DOHH2 (cell line): ENCODE measurements at regions not wholly inside any gene's neighbourhood (a gene's known extent, or its start where the extent isn't known, plus 50 kb on each side); places are given as distances from the start of the nearest gene placed in this dataset.

Experiments used
- H3F3A ChIP-seq: fragments of 200-600 bp; sonication (generic), shearing (Covaris generic); 2 replicates; pipeline ENCODE4 v1.6.0; 2016; ENCODE audit warnings: antibody characterized with exemption, mild to moderate bottlenecking; ENCODE audit not compliant: control insufficient read depth, insufficient read depth
- H3K27ac ChIP-seq: fragments of 200-600 bp; sonication (generic); 2 replicates; pipeline ENCODE4 v1.5.1; 2014; ENCODE audit warnings: low read depth, mild to moderate bottlenecking, low read length, moderate library complexity
- H3K27me3 ChIP-seq: fragments of 200-600 bp; sonication (generic); 2 replicates; pipeline ENCODE4 v1.6.1; 2014; ENCODE audit warnings: mild to moderate bottlenecking, low read length, mixed read lengths; ENCODE audit not compliant: control insufficient read depth
- H3K36me3 ChIP-seq: fragments of 200-600 bp; sonication (generic); 2 replicates; pipeline ENCODE4 v1.6.1; 2014; ENCODE audit warnings: mild to moderate bottlenecking, low read length, moderate library complexity, mixed read lengths; ENCODE audit not compliant: control insufficient read depth
- H3K4me1 ChIP-seq: fragments of 200-600 bp; sonication (generic); 2 replicates; pipeline ENCODE4 v1.6.1; 2014; ENCODE audit warnings: mild to moderate bottlenecking, low read length, mixed read lengths; ENCODE audit not compliant: control insufficient read depth
- H3K4me2 ChIP-seq: fragments of 200-600 bp; sonication (generic); 2 replicates; pipeline ENCODE4 v1.6.0; 2014; ENCODE audit warnings: mild to moderate bottlenecking, low read length, moderate library complexity
- H3K4me3 ChIP-seq: fragments of 200-600 bp; sonication (generic); 2 replicates; pipeline ENCODE4 v1.5.1; 2014; ENCODE audit warnings: mild to moderate bottlenecking, low read length, mixed read lengths
- H3K79me2 ChIP-seq: fragments of 200-600 bp; sonication (generic); 2 replicates; pipeline ENCODE4 v1.6.1; 2014; ENCODE audit warnings: mild to moderate bottlenecking, low read length, mixed read lengths; ENCODE audit not compliant: control insufficient read depth
- H3K9me2 ChIP-seq: fragments of 200-600 bp; sonication (generic); replicated peaks from 2 replicates; pipeline ENCODE4 v1.6.1; 2014; ENCODE audit warnings: mild to moderate bottlenecking, low read length, mixed read lengths; ENCODE audit not compliant: control insufficient read depth
- H3K9me3 ChIP-seq: fragments of 200-600 bp; sonication (generic); 2 replicates; pipeline ENCODE4 v1.6.1; 2014; ENCODE audit warnings: antibody characterized with exemption, low read length, mixed read lengths; ENCODE audit not compliant: control insufficient read depth, insufficient read depth
- H4K20me1 ChIP-seq: fragments of 200-600 bp; sonication (generic); 2 replicates; pipeline ENCODE4 v1.6.0; 2014; ENCODE audit warnings: low read depth, mild to moderate bottlenecking, antibody characterized with exemption, low read length, moderate library complexity; ENCODE audit not compliant: control insufficient read depth, insufficient read depth
- EZH2phosphoT487 ChIP-seq: fragments of 200-600 bp; sonication (generic); IDR thresholded peaks from 2 replicates; pipeline ENCODE4 v1.6.1; 2017; ENCODE audit warnings: borderline replicate concordance, mild to moderate bottlenecking, antibody characterized with exemption, low read length, moderate library complexity, mixed read lengths
- TF ChIP-seq, protein P1 (sequence below): fragments of 200-600 bp; sonication (generic); IDR thresholded peaks from one replicate; pipeline ENCODE4 v1.5.1; 2014; ENCODE audit warnings: antibody characterized with exemption, mild to moderate bottlenecking, low read depth, low read length; ENCODE audit not compliant: poor library complexity, severe bottlenecking

DNA sequence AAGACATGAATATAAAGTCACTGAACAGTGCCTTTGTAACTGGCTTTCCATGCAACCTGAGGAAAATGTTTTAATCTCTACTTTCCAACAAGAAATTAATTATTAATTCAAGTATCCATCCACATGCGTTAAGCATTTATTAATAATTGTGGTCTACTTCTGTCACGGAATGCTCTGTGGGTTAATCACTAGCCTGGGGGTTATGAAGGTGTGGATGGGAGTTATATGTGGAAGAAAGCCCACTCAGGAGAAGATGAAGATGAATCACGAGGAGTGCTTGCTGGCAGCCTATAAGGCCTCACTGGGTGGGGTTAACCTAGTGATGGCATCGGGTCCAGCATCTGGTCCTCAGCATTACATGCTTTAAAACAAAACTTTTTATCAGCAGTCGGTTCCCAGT is 99.5 kb upstream of the AVPR1A start:
- H3K27ac ChIP-seq: no peak overlapping the region
- no peaks in the 10 kb centered on the region for H3K9me3 ChIP-seq
- H3K79me2 ChIP-seq: no peaks in the 10 kb centered on the region
- no peaks in the 10 kb centered on the region for H3K4me1 ChIP-seq
- TF ChIP-seq, protein P1, sequence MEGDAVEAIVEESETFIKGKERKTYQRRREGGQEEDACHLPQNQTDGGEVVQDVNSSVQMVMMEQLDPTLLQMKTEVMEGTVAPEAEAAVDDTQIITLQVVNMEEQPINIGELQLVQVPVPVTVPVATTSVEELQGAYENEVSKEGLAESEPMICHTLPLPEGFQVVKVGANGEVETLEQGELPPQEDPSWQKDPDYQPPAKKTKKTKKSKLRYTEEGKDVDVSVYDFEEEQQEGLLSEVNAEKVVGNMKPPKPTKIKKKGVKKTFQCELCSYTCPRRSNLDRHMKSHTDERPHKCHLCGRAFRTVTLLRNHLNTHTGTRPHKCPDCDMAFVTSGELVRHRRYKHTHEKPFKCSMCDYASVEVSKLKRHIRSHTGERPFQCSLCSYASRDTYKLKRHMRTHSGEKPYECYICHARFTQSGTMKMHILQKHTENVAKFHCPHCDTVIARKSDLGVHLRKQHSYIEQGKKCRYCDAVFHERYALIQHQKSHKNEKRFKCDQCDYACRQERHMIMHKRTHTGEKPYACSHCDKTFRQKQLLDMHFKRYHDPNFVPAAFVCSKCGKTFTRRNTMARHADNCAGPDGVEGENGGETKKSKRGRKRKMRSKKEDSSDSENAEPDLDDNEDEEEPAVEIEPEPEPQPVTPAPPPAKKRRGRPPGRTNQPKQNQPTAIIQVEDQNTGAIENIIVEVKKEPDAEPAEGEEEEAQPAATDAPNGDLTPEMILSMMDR: no peak
- no peaks in the 10 kb centered on the region for H3K27me3 ChIP-seq
- no peak overlapping the region for H3K4me3 ChIP-seq
- no peak overlapping the region for H3K4me2 ChIP-seq
- H3K9me2 ChIP-seq: no peaks in the 10 kb centered on the region
- no peaks in the 10 kb centered on the region for H4K20me1 ChIP-seq
- H3F3A ChIP-seq: no peaks in the 10 kb centered on the region
- no peaks in the 10 kb centered on the region for H3K36me3 ChIP-seq

DNA sequence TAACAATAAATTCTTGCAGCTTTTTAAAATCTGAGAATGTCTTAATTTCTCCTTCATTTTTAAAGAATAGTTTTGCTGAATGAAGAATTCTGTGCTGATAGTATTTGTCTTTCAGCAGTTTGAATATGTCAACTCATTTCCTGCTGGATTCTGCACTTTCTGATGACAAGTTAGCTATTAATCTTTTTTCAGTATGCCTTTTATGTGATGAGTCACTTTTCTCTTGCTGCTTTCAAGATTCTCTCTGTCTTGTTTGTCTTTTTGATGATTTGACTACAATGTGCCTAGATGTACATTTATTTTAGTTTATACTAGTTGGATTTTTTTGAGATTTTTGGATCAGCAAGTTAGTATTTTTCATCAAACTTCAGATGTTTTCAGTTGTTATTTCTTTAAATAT is 87.9 kb upstream of the AVPR1A start:
- no peaks in the 10 kb centered on the region for H3F3A ChIP-seq
- no peaks in the 10 kb centered on the region for H3K79me2 ChIP-seq
- H3K36me3 ChIP-seq: no peaks in the 10 kb centered on the region
- no peaks in the 10 kb centered on the region for H3K4me1 ChIP-seq
- H3K9me3 ChIP-seq: no peaks in the 10 kb centered on the region
- H3K27ac ChIP-seq: no peak overlapping the region
- TF ChIP-seq, protein P1: no peak
- TF ChIP-seq EZH2phosphoT487: no peak
- no peaks in the 10 kb centered on the region for H3K27me3 ChIP-seq
- H3K9me2 ChIP-seq: no peaks in the 10 kb centered on the region
- no peak overlapping the region for H3K4me3 ChIP-seq
- H4K20me1 ChIP-seq: no peaks in the 10 kb centered on the region
- no peak overlapping the region for H3K4me2 ChIP-seq

DNA sequence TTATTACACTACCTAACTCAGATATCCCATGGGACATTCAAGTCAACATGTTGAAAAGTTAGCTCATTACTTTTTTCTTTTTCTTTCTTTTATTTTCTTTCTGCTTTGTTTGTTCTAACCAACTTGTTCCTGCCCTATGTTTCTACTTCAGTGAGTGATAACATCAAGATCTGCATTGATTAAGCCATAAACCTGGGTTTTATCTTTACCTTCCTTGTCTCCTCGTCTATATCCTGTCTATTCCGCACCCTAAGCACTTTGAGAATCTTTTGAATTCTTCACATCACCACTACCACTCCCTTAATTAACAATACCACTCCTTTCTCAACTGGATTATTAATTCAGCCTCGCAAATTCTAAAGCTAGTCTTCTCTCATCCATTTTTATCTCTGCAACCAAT is 81.9 kb upstream of the AVPR1A start:
- no peaks in the 10 kb centered on the region for H3K79me2 ChIP-seq
- no peaks in the 10 kb centered on the region for H4K20me1 ChIP-seq
- H3K4me1 ChIP-seq: no peaks in the 10 kb centered on the region
- no peak overlapping the region for H3K4me3 ChIP-seq
- no peak for TF ChIP-seq EZH2phosphoT487
- TF ChIP-seq, protein P1: no peak
- no peaks in the 10 kb centered on the region for H3K36me3 ChIP-seq
- H3K4me2 ChIP-seq: no peak overlapping the region
- no peaks in the 10 kb centered on the region for H3K9me2 ChIP-seq
- H3K27ac ChIP-seq: no peak overlapping the region
- no peaks in the 10 kb centered on the region for H3K9me3 ChIP-seq
- no peaks in the 10 kb centered on the region for H3F3A ChIP-seq
- H3K27me3 ChIP-seq: no peaks in the 10 kb centered on the region

DNA sequence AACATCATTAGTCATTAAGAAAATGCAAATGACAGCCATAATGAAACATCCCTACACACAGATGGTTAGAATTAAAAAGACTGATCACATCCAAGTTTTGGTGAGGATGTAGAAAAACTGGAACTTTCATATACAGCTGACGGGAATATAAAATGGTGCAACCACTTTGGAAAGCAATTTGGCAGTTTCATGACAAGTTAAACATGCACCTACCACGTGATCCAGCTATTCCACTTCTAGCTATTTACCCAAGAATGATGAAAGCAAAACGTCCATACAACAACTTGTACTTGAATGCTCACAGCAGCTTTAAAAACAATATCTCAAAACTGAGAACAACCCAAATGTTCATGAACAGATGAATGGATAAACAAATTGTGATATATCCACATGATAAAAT is 77.9 kb upstream of the AVPR1A start:
- H3K9me3 ChIP-seq: no peaks in the 10 kb centered on the region
- no peaks in the 10 kb centered on the region for H3K79me2 ChIP-seq
- H3K36me3 ChIP-seq: no peaks in the 10 kb centered on the region
- H3K4me3 ChIP-seq: no peak overlapping the region
- no peaks in the 10 kb centered on the region for H3K9me2 ChIP-seq
- no peaks in the 10 kb centered on the region for H3K4me1 ChIP-seq
- no peak overlapping the region for H3K4me2 ChIP-seq
- no peak overlapping the region for H3K27ac ChIP-seq
- H3K27me3 ChIP-seq: no peaks in the 10 kb centered on the region
- no peaks in the 10 kb centered on the region for H3F3A ChIP-seq
- no peaks in the 10 kb centered on the region for H4K20me1 ChIP-seq
- TF ChIP-seq, protein P1: no peak
- no peak for TF ChIP-seq EZH2phosphoT487
